ENCODE measurements at regions not wholly inside any gene's neighbourhood (a gene's known extent, or its start where the extent isn't known, plus 50 kb on each side); places are given as distances from the start of the nearest gene placed in this dataset.

DNA sequence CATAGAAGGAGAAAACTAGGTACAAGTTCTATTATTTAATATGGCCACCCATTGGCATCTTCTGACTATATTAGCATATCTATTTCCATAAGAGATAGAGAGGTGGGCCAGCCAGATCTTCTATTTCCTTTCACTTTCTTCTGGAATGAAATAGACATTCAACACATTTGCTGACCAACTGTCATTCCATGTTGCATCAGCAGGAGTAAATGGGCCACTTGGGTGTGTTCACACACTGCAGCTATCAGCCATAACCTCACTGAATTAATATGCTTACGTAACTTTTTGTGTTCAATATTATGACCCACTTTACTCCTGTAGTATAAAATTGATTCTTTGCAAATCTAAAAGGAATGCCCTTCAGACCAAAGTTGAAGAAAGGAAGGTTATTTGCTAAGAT is 106.2 kb upstream of the LGR5 start:
- no peaks in the 10 kb centered on the region for H3K4me1 ChIP-seq
- no peak for DNase-seq

DNA sequence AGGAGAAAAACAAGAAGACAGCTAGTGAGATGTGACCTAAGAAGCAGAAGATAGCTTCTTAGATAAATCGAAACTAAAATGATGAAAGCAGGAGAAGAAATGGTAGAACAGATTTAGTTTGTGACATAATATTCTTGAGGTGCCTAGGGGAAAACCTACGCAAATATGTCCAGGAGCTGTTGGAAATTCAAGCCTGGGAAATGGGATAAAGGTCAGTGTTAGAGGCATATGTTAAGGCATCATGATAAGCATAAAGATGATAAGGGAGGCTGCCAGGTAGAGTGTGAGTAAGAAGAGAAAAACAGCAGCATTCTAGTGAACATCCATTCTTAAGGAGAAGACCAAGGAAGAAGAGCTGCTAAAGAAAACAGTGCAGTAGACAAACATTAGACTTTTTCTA is 109.6 kb upstream of the LGR5 start:
- DNase-seq = no peak
- intact Hi-C loops (cut with DNase I; ENCODE audit: low total_unique reads) = no loop called here
- no peaks in the 10 kb centered on the region for H3K27me3 ChIP-seq
- no peak overlapping the region for H3K4me3 ChIP-seq
- no peaks in the 10 kb centered on the region for H3K9me3 ChIP-seq
- H3K36me3 ChIP-seq = no peaks in the 10 kb centered on the region
- no peaks in the 10 kb centered on the region for H3K4me1 ChIP-seq
- H3K27ac ChIP-seq = no peak overlapping the region
- TF ChIP-seq, protein P1, sequence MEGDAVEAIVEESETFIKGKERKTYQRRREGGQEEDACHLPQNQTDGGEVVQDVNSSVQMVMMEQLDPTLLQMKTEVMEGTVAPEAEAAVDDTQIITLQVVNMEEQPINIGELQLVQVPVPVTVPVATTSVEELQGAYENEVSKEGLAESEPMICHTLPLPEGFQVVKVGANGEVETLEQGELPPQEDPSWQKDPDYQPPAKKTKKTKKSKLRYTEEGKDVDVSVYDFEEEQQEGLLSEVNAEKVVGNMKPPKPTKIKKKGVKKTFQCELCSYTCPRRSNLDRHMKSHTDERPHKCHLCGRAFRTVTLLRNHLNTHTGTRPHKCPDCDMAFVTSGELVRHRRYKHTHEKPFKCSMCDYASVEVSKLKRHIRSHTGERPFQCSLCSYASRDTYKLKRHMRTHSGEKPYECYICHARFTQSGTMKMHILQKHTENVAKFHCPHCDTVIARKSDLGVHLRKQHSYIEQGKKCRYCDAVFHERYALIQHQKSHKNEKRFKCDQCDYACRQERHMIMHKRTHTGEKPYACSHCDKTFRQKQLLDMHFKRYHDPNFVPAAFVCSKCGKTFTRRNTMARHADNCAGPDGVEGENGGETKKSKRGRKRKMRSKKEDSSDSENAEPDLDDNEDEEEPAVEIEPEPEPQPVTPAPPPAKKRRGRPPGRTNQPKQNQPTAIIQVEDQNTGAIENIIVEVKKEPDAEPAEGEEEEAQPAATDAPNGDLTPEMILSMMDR (IDR thresholded peaks at IDR 0.05) = no peak

More for the DNA sequence above, 106.2 kb upstream of the LGR5 start:
- H3K9me3 ChIP-seq = no peaks in the 10 kb centered on the region
- TF ChIP-seq, protein P1 (IDR thresholded peaks at IDR 0.05) = no peak
- no peak overlapping the region for H3K27ac ChIP-seq
- intact Hi-C loops (cut with DNase I; ENCODE audit: low total_unique reads) = no loop called here
- H3K27me3 ChIP-seq = no peaks in the 10 kb centered on the region
- no peaks in the 10 kb centered on the region for H3K36me3 ChIP-seq
- no peak overlapping the region for H3K4me3 ChIP-seq

DNA sequence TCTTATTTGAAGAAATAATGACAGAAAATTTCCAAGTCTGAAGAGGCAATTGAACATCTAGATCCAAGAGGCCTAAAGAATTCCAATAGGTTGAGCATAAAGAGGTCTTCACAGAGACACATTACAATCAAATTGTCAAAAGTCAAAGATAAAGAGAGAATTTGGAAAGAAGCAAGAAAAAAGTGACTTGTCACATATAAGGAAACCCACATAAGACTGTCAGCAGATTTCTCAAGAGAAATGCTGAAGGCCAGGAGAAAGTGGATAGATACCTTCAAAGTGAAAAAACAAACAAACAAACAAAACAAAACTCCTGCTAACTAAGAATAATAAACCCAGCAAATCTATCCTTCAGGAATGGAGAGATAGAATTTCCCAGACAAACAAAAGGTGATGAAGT is 118.1 kb upstream of the LGR5 start:
- TF ChIP-seq, protein P1 (IDR thresholded peaks at IDR 0.05) = no peak
- no peak overlapping the region for H3K27ac ChIP-seq
- H3K27me3 ChIP-seq = no peaks in the 10 kb centered on the region
- peaks cover 0 to 21% (median 9%) of the 10 kb centered on the region in 3 donors for H3K9me3 ChIP-seq
- H3K4me1 ChIP-seq = no peaks in the 10 kb centered on the region
- intact Hi-C loops (cut with DNase I; ENCODE audit: low total_unique reads) = no loop called here
- DNase-seq = no peak
- H3K4me3 ChIP-seq = no peak overlapping the region
- H3K36me3 ChIP-seq = peaks cover 0 to 5% (median 0%) of the 10 kb centered on the region in 3 donors

DNA sequence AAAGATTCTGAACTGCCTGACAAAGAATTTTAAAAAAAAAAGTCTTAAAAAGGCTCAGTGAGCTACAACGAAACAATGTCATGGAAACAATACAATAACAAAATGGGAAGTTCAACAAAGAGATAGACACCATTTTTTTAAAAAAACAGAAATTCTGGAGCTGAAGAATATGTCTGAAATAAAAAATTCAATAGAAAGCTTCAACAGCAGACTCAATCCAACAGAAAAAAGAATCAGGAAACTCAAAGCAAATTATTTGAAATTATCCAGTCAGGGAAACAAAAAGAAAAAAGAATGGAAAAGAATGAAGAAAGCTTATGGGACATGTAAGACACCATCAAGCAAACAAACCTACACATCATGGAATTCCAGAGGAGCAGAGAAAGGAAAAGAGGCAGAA is 118.5 kb upstream of the LGR5 start:
- Histone ChIP-seq H3K36me3 (peaks cover 0 to 5% (median 0%) of the 10 kb centered on the region in 3 donors), H3K27me3 (no peaks in the 10 kb centered on the region), H3K27ac (no peak overlapping the region), H3K9me3 (peaks cover 0 to 21% (median 9%) of the 10 kb centered on the region in 3 donors), H3K4me3 (no peak overlapping the region), H3K4me1 (no peaks in the 10 kb centered on the region)
- TF ChIP-seq, protein P1 (IDR thresholded peaks at IDR 0.05) = no peak
- intact Hi-C loops (cut with DNase I; ENCODE audit: low total_unique reads) = no loop called here
- DNase-seq = no peak

DNA sequence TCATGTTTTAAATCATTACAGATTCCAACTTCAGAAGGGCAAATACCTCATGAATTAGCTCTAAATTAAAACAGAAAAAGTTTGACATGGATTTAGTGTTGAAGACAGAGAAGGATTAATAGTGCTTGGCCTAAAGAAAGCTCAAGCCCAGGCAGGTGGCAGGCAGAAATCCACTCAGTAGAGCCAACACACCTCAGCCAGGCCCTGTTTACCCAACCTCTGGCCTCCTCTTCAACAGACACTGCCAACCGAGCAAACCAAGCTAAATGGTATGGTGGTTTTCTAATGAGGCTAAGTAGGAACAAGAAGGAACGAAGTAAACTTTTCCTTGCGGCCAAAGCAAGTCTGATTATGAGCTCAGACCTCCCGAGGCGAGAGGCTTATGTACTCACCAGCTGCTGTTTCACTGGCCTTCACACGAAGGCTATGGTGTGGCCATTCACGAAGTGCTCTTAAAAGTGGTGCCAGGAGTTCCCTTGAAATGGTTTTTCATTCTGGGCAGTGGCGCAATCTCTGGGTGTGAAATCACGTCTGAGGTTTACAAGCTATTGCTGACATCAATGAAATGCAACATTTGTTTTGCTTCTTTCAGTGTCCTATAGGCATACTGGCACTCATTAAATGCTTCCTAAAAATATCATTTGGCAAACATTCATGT is 124.1 kb upstream of the LGR5 start:
- intact Hi-C loops (cut with DNase I; ENCODE audit: low total_unique reads) = no loop called here
- no peak for DNase-seq
- H3K9me3 ChIP-seq = peaks cover 0 to 4% (median 2%) of the 10 kb centered on the region in 3 donors
- TF ChIP-seq, protein P1 (IDR thresholded peaks at IDR 0.05) = no peak
- no peak overlapping the region for H3K27ac ChIP-seq
- H3K4me1 ChIP-seq = no peaks in the 10 kb centered on the region
- H3K27me3 ChIP-seq = no peaks in the 10 kb centered on the region
- H3K36me3 ChIP-seq = no peaks in the 10 kb centered on the region
- no peak overlapping the region for H3K4me3 ChIP-seq

All from tibial artery (tissue), 4 donors.